B cell (primary cell): ENCODE measurements at regions not wholly inside any gene's neighbourhood (a gene's known extent, or its start where the extent isn't known, plus 50 kb on each side); places are given as distances from the start of the nearest gene placed in this dataset.

Experiments used
- ATAC-seq: fragments of 200-7000 bp; cut with Tn5 transposase; one replicate; pipeline ENCODE4 v1.10.0; 2021; ENCODE audit warnings: low read depth, mild to moderate bottlenecking, moderate number of reproducible peaks, moderate library complexity
- CTCF ChIA-PET: fragments of 350-600 bp; sonication (Branson Sonifier 250); formaldehyde crosslinking; loops from one replicate; lab custom pipeline; 2021; ENCODE audit warnings: antibody characterized with exemption, inconsistent platforms; lab: Charles Lee
- POLR2A ChIA-PET: fragments of 350-600 bp; sonication (Branson Sonifier 250); formaldehyde crosslinking; loops from one replicate; lab custom pipeline; 2021; ENCODE audit warnings: antibody characterized with exemption; lab: Charles Lee
- DNase-seq: peaks from one replicate; pipeline ENCODE4 v3.0.0; 2013
- H2AFZ ChIP-seq: 2 replicates; pipeline ENCODE4 v1.6.1; 2012; ENCODE audit warnings: mild to moderate bottlenecking, low read depth, low read length; ENCODE audit not compliant: insufficient read depth, poor library complexity, severe bottlenecking
- H3K27ac ChIP-seq, 2 donors: 1 replicate in 1 of 2; 2 replicates in 1 of 2; pipeline ENCODE4 v1.5.1; 2012 to 2013; ENCODE audit warnings: low read length in 2 of 2, mild to moderate bottlenecking in 2 of 2, moderate library complexity in 1 of 2
- H3K27me3 ChIP-seq, 4 experiments: fragments of 200-600 bp in 1 of 4; sonication (generic) in 1 of 4; replicated peaks in 1 of 4; 1 replicate in 2 of 4; 2 replicates in 2 of 4; pipeline versions ENCODE4 v1.6.1 to v1.7.0; 2013 to 2016; ENCODE audit warnings: low read length in 3 of 4, mild to moderate bottlenecking in 2 of 4, mixed read lengths in 1 of 4, moderate library complexity in 1 of 4; ENCODE audit not compliant: insufficient read depth in 4 of 4, control insufficient read depth in 3 of 4; ENCODE audit errors: control extremely low read depth in 1 of 4
- H3K36me3 ChIP-seq, 2 experiments: replicated peaks in 1 of 2; 1 replicate in 1 of 2; 2 replicates in 1 of 2; pipeline versions ENCODE4 v1.6.1 to v1.7.1; 2013; ENCODE audit warnings: low read length in 1 of 2; ENCODE audit not compliant: insufficient read depth in 2 of 2, control insufficient read depth in 1 of 2; ENCODE audit errors: control extremely low read depth in 1 of 2, extremely low read depth in 1 of 2
- H3K4me1 ChIP-seq, 2 donors: fragments of 200-600 bp in 1 of 2; sonication (generic) in 1 of 2; 1 replicate in 1 of 2; 2 replicates in 1 of 2; pipeline versions ENCODE4 v1.5.1 to v1.6.1; 2013 to 2017; ENCODE audit warnings: low read length in 2 of 2; ENCODE audit not compliant: control insufficient read depth in 2 of 2, insufficient read depth in 2 of 2
- H3K4me2 ChIP-seq: replicated peaks from 2 replicates; pipeline ENCODE3; 2012; ENCODE audit warnings: mild to moderate bottlenecking, low read depth, low read length; ENCODE audit not compliant: poor library complexity, severe bottlenecking
- H3K4me3 ChIP-seq, 5 experiments: fragments of 200-600 bp in 1 of 5; sonication (generic) in 1 of 5; 1 replicate in 3 of 5; 2 replicates in 2 of 5; pipeline versions ENCODE4 v1.5.1 to v1.7.0; 2011 to 2016; ENCODE audit warnings: low read length in 4 of 5, mild to moderate bottlenecking in 4 of 5, low read depth in 2 of 5, control low read depth in 1 of 5, moderate library complexity in 1 of 5; ENCODE audit not compliant: insufficient read depth in 1 of 5; ENCODE audit errors: control extremely low read depth in 1 of 5, extremely low read depth in 1 of 5
- H3K79me2 ChIP-seq: fragments of 200-600 bp; sonication (generic); one replicate; pipeline ENCODE4 v1.6.0; 2016; ENCODE audit warnings: low read length; ENCODE audit not compliant: control insufficient read depth, insufficient read depth
- H3K9ac ChIP-seq: fragments of 200-600 bp; sonication (generic); 2 replicates; pipeline ENCODE4 v1.6.1; 2017; ENCODE audit warnings: mild to moderate bottlenecking, low read length, moderate library complexity
- H3K9me3 ChIP-seq, 3 donors: one replicate each; pipeline versions ENCODE4 v1.6.1 to v1.7.1; 2013; ENCODE audit warnings: low read length in 2 of 3; ENCODE audit not compliant: control insufficient read depth in 2 of 3, insufficient read depth in 1 of 3; ENCODE audit errors: control extremely low read depth in 1 of 3
- H4K20me1 ChIP-seq: 2 replicates; pipeline ENCODE4 v1.6.0; 2012; ENCODE audit warnings: mild to moderate bottlenecking, low read length; ENCODE audit not compliant: insufficient read depth, control insufficient read depth, poor library complexity, severe bottlenecking
- H3K27ac Mint-ChIP-seq: one replicate; pipeline ENCODE4 v1.8.0; 2021; ENCODE audit warnings: mixed read lengths
- H3K27me3 Mint-ChIP-seq: one replicate; pipeline ENCODE4 v1.8.0; 2021; ENCODE audit warnings: mixed read lengths
- H3K4me1 Mint-ChIP-seq: one replicate; pipeline ENCODE4 v1.8.0; 2021; ENCODE audit warnings: mixed read lengths
- H3K4me3 Mint-ChIP-seq: one replicate; pipeline ENCODE4 v1.8.0; 2021; ENCODE audit warnings: mixed read lengths
- H3K9me3 Mint-ChIP-seq: one replicate; pipeline ENCODE4 v1.8.0; 2022; ENCODE audit warnings: mixed read lengths; ENCODE audit not compliant: insufficient read depth
- EZH2 ChIP-seq: IDR thresholded peaks from 2 replicates; pipeline ENCODE4 v1.6.1; 2012; ENCODE audit warnings: borderline replicate concordance, low read depth, mild to moderate bottlenecking, moderate library complexity, low read length; ENCODE audit not compliant: insufficient read depth, poor library complexity, severe bottlenecking
- WGBS: methylation state at CpG from one replicate; pipeline ENCODE4 v1.1.5; 2013; ENCODE audit warnings: missing lambda C conversion rate; ENCODE audit not compliant: insufficient coverage; 5-methylcytosine and 5-hydroxymethylcytosine counted together
- intact Hi-C: fragments of 100-400 bp; cut with micrococcal nuclease; formaldehyde crosslinking; loops from one replicate; pipeline ENCODE4 v1.10.0; 2022
- TF ChIP-seq, protein P1 (sequence below): fragments of 200-600 bp; IDR thresholded peaks from one replicate; pipeline ENCODE4 v1.8.0; 2022; ENCODE audit warnings: antibody characterized with exemption, mild to moderate bottlenecking

DNA sequence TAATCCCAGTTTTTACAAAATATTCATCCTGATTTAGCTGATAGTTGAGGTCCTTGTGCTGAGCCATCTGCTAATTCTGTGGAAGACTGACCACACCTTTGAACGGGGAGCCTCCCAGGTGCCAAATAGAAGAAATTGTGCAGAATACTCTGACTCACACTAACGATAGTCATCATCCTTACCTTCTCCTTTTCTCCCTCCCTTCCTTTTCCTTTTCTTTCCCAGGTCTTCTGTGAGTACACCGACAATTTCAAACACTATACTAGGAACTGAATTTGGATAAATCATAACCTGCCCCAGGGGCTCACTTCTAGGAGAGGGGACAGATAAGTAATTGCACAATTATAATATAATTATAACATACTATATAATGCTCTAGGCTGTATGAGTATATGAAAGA, 73.1 kb upstream of the CTSC start:
- CTCF ChIA-PET: no interaction called here
- DNase-seq: no peak
- POLR2A ChIA-PET: no interaction called here
- H3K27me3 Mint-ChIP-seq: peaks cover 4% of the 10 kb centered on the region
- Histone ChIP-seq H3K9ac (no peak overlapping the region), H3K9me3 (no peaks in the 10 kb centered on the region), H2AFZ (no peak overlapping the region), H3K27ac (no peak overlapping the region), H3K4me2 (no peak overlapping the region), H3K4me1 (peaks cover 4% of the 10 kb centered on the region in 2 donors), H3K27me3 (no peaks in the 10 kb centered on the region), H3K79me2 (no peaks in the 10 kb centered on the region), H3K4me3 (no peak overlapping the region), H3K36me3 (no peaks in the 10 kb centered on the region), H4K20me1 (no peaks in the 10 kb centered on the region)
- no peak overlapping the region for H3K27ac Mint-ChIP-seq
- peaks cover 2% of the 10 kb centered on the region for H3K9me3 Mint-ChIP-seq
- WGBS: 93% methylated on average over 2 of the region's 3 CpGs
- H3K4me1 Mint-ChIP-seq: peaks cover 11% of the 10 kb centered on the region
- intact Hi-C loops: no loop called here
- ATAC-seq: no peak
- TF ChIP-seq EZH2: no peak
- TF ChIP-seq, protein P1, sequence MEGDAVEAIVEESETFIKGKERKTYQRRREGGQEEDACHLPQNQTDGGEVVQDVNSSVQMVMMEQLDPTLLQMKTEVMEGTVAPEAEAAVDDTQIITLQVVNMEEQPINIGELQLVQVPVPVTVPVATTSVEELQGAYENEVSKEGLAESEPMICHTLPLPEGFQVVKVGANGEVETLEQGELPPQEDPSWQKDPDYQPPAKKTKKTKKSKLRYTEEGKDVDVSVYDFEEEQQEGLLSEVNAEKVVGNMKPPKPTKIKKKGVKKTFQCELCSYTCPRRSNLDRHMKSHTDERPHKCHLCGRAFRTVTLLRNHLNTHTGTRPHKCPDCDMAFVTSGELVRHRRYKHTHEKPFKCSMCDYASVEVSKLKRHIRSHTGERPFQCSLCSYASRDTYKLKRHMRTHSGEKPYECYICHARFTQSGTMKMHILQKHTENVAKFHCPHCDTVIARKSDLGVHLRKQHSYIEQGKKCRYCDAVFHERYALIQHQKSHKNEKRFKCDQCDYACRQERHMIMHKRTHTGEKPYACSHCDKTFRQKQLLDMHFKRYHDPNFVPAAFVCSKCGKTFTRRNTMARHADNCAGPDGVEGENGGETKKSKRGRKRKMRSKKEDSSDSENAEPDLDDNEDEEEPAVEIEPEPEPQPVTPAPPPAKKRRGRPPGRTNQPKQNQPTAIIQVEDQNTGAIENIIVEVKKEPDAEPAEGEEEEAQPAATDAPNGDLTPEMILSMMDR: no peak
- H3K4me3 Mint-ChIP-seq: no peak overlapping the region

DNA sequence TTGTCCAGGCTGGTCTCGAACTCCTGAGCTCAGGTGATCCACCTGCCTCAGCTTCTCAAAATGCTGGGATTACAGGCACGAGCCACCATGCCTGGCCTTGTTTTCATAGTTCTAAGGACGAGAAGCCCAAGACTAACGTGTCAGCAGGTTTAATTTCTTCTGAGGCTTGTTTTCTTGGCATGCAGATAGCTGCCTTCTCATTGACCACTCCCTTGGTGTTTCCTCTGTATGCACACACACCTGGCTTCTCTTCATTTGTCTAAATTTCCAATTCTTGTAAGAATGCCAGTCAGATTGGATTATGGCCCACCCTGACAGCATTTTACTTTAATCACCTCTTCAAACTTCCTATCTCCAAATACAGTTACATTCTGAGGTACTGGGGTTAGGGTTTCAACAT, 72.5 kb upstream of the CTSC start:
- Mint-ChIP-seq H3K9me3 (peaks cover 2% of the 10 kb centered on the region), H3K4me3 (no peak overlapping the region), H3K27ac (no peak overlapping the region), H3K4me1 (peaks cover 9% of the 10 kb centered on the region), H3K27me3 (peaks cover 3% of the 10 kb centered on the region)
- Histone ChIP-seq H2AFZ (no peak overlapping the region), H3K36me3 (no peaks in the 10 kb centered on the region), H3K4me3 (no peak overlapping the region), H3K79me2 (no peaks in the 10 kb centered on the region), H3K4me2 (no peak overlapping the region), H3K9ac (no peak overlapping the region), H4K20me1 (no peaks in the 10 kb centered on the region), H3K9me3 (no peaks in the 10 kb centered on the region), H3K4me1 (peaks cover 2 to 4% of the 10 kb centered on the region in 2 donors), H3K27ac (no peak overlapping the region), H3K27me3 (no peaks in the 10 kb centered on the region)
- no peak for ATAC-seq
- ChIA-PET CTCF (no interaction called here), POLR2A (no interaction called here)
- no peak for DNase-seq
- WGBS: 75% methylated on average over 4 of the region's 4 CpGs
- intact Hi-C loops: no loop called here
- TF ChIP-seq, protein P1: no peak
- TF ChIP-seq EZH2: no peak
